Transverse colon (tissue), 3 donors: ENCODE measurements at regions not wholly inside any gene's neighbourhood (a gene's known extent, or its start where the extent isn't known, plus 50 kb on each side); places are given as distances from the start of the nearest gene placed in this dataset.

Experiments used
- CTCF ChIP-seq, 5 experiments: fragments of 200-600 bp in 3 of 5; fragments of 450-650 bp in 2 of 5; sonication (generic) in 3 of 5; IDR thresholded peaks; 1 replicate in 2 of 5; 2 replicates in 3 of 5; pipeline ENCODE4 v1.5.1; 2016 to 2017; ENCODE audit warnings: antibody characterized with exemption in 5 of 5, inconsistent platforms in 3 of 5, mild to moderate bottlenecking in 2 of 5, moderate library complexity in 1 of 5
- POLR2A ChIP-seq: fragments of 450-650 bp; IDR thresholded peaks from one replicate; pipeline ENCODE4 v1.6.1; 2016; ENCODE audit warnings: antibody characterized with exemption, mild to moderate bottlenecking, moderate library complexity

DNA sequence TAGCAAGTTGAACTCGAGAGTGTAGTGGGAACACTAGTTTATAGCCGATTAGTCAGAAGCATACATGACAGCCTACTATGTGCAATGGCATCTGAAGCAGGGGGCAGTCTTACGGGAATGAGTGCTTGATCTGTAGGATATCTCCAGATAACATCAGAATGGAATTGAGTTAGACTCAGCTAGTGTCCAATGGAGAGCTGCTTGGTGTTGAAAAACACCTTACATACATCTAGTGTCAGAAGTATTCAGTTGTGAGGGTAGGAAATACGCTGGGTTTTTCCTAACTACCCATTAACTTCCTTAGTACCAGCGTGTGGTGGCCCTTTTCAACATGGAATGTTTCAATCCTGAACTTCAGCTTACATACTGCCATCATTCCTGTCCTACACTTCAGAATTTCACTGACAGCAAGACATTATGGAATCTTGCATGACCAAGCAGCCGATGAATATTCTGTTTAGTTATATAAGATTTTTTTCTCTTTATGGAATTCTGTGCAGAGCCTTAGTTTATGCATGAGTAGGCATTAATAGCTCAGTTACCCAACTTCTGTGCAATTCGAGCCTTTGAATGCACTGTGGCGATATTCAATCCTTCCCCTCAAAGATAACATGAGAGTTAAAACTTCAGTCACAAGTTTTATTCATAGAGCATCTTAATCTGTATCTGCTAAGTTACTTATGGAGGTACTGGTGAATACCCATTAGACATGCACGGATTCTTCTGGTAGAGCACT is 218.6 kb upstream of the MOCS1 start:
- TF ChIP-seq CTCF (IDR thresholded peaks at IDR 0.05) (no peak), POLR2A (no peak)
